DOHH2 (cell line): ENCODE measurements at regions not wholly inside any gene's neighbourhood (a gene's known extent, or its start where the extent isn't known, plus 50 kb on each side); places are given as distances from the start of the nearest gene placed in this dataset.

Experiments used
- EZH2phosphoT487 ChIP-seq: fragments of 200-600 bp; sonication (generic); IDR thresholded peaks from 2 replicates; pipeline ENCODE4 v1.6.1; 2017; ENCODE audit warnings: borderline replicate concordance, mild to moderate bottlenecking, antibody characterized with exemption, low read length, moderate library complexity, mixed read lengths
- TF ChIP-seq, protein P1 (sequence below): fragments of 200-600 bp; sonication (generic); IDR thresholded peaks from one replicate; pipeline ENCODE4 v1.5.1; 2014; ENCODE audit warnings: antibody characterized with exemption, mild to moderate bottlenecking, low read depth, low read length; ENCODE audit not compliant: poor library complexity, severe bottlenecking

GRCh38 chr11:76276781-76277155, 70.5 kb upstream of the WNT11 start:
- TF ChIP-seq, protein P1, sequence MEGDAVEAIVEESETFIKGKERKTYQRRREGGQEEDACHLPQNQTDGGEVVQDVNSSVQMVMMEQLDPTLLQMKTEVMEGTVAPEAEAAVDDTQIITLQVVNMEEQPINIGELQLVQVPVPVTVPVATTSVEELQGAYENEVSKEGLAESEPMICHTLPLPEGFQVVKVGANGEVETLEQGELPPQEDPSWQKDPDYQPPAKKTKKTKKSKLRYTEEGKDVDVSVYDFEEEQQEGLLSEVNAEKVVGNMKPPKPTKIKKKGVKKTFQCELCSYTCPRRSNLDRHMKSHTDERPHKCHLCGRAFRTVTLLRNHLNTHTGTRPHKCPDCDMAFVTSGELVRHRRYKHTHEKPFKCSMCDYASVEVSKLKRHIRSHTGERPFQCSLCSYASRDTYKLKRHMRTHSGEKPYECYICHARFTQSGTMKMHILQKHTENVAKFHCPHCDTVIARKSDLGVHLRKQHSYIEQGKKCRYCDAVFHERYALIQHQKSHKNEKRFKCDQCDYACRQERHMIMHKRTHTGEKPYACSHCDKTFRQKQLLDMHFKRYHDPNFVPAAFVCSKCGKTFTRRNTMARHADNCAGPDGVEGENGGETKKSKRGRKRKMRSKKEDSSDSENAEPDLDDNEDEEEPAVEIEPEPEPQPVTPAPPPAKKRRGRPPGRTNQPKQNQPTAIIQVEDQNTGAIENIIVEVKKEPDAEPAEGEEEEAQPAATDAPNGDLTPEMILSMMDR: no peak
- no peak for TF ChIP-seq EZH2phosphoT487
